ENCODE measurements at regions not wholly inside any gene's neighbourhood (a gene's known extent, or its start where the extent isn't known, plus 50 kb on each side); places are given as distances from the start of the nearest gene placed in this dataset.

- DNase-seq (ENCODE audit: low spot score): no peak
Observed at GRCh38 chr18:26700728-26701127, 152.4 kb upstream of the KCTD1 start.

- no peak for DNase-seq (ENCODE audit: low spot score)
Observed at GRCh38 chr18:26700201-26700600, 151.8 kb upstream of the KCTD1 start.

GRCh38 chr18:26697186-26697884, 149.0 kb upstream of the KCTD1 start:
- no peak for DNase-seq (ENCODE audit: low spot score)

GRCh38 chr18:26696786-26697185, 148.4 kb upstream of the KCTD1 start:
- no peak for DNase-seq (ENCODE audit: low spot score)

GRCh38 chr18:26696308-26696707, 148.0 kb upstream of the KCTD1 start:
- DNase-seq (ENCODE audit: low spot score): no peak

- no peak for DNase-seq (ENCODE audit: low spot score)
Observed at GRCh38 chr18:26689226-26689879, 141.0 kb upstream of the KCTD1 start.

GRCh38 chr18:26686532-26686931, 138.2 kb upstream of the KCTD1 start:
- DNase-seq (ENCODE audit: low spot score): no peak

- DNase-seq (ENCODE audit: low spot score): no peak
Observed at GRCh38 chr18:26685438-26686157, 137.2 kb upstream of the KCTD1 start.

GRCh38 chr18:26677957-26678356, 129.6 kb upstream of the KCTD1 start:
- DNase-seq (ENCODE audit: low spot score): no peak

GRCh38 chr18:26667046-26667445, 118.7 kb upstream of the KCTD1 start:
- DNase-seq (ENCODE audit: low spot score): no peak

- DNase-seq (ENCODE audit: low spot score): no peak
Observed at GRCh38 chr18:26662996-26663395, 114.6 kb upstream of the KCTD1 start.

- peak; percentile 26 for DNase-seq (ENCODE audit: low spot score)
Observed at GRCh38 chr18:26657631-26658581, 109.6 kb upstream of the KCTD1 start.

- peak; percentile 56 for DNase-seq (ENCODE audit: low spot score)
Observed at GRCh38 chr18:26656944-26657536, 108.7 kb upstream of the KCTD1 start.

GRCh38 chr18:26656431-26656943, 108.1 kb upstream of the KCTD1 start:
- no peak for DNase-seq (ENCODE audit: low spot score)

GRCh38 chr18:26655525-26656430, 107.4 kb upstream of the KCTD1 start:
- peak; percentile 66 for DNase-seq (ENCODE audit: low spot score)

- DNase-seq (ENCODE audit: low spot score): no peak
Observed at GRCh38 chr18:26654616-26655524, 106.5 kb upstream of the KCTD1 start.

- DNase-seq (ENCODE audit: low spot score): no peak
Observed at GRCh38 chr18:26653943-26654615, 105.7 kb upstream of the KCTD1 start.

GRCh38 chr18:26652501-26652900, 104.1 kb upstream of the KCTD1 start:
- DNase-seq (ENCODE audit: low spot score): no peak

Measured in RKO (cell line).